NCI-H748 treated with DMSO at 0.1 percent for 48 hours (cell line): ENCODE measurements at regions not wholly inside any gene's neighbourhood (a gene's known extent, or its start where the extent isn't known, plus 50 kb on each side); places are given as distances from the start of the nearest gene placed in this dataset.

Experiments
- DNase-seq: peaks from one replicate; lab custom pipeline; 2025; lab: John Stamatoyannopoulos, UW

GRCh38 chr1:221069986-221070385 lies 190.7 kb downstream of the HLX start:
- no peak for DNase-seq

DNA sequence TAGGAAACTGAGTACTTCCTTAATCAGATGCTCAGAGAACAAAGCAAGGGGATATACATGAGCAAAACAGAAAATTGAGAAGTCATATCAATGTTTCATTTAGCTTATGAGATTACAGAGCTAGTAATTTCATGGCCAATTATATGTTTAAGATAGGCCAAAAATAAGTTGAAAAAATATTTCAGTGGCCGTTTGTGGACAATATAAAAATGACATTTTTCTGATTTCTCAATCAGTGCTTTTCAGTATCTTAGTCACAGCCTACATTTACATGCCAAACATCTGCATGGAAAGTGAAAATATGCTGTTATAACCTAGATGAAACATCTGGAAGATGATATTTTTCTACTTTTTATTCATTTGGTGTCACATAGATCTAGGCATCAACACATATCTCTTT lies 192.5 kb downstream of the HLX start:
- DNase-seq, result no peak

DNA sequence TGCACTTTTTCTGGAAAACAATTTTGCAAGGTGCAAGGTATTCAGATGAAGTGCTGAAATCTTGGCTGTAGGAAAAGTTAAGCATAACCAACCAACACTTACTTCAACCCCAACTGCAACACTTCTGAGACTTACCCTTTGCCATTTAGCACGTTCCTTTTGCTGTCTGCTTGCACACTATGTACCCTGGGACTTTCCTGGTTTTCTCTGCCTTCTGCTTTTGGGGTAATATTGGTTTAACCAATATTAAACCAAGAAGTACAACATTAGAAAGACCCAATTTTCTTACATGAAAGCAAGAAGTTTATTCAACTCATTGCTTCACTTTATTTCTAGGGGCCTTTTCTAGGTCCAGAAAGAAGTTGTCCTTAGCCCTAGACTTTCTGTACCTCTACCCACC lies 193.0 kb downstream of the HLX start:
- DNase-seq, result no peak

DNA sequence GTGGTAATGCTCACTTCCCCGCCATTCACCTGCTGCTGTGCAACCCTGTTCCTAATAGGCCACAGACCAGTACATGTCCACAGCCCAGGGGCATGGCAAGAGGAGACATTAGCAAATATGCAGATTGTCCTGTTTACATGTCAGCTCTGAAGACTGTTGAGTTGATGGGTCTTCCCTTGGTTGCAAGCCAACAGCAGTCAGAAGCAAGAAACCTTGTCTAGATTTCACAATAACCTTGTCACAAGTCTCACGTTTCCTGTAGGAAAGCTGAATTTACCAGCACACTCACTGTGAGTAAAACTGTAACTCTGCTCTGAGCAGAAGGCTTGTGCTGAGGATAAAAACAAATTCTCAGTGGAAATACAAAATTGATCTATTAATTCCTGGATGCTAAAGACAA lies 195.1 kb downstream of the HLX start:
- no peak for DNase-seq

DNA sequence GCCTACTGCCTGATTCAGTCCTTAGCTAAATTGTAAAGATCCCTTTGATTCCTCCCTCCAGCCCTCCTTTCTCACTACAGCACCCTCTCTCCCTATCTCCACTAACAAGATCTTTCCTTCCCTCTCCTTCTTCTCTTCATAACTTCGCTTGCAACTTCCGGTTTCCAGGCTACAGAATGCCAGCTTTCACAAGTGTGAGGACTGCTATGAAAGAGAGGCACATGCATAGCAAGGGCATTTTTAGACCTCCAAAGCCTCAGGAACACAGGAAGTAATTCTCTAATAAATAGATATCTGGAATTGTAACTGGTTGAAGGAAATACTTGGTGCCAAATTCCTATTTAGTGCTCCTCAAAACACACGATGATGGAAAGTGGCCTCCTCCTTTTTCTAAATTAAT lies 196.7 kb downstream of the HLX start:
- no peak for DNase-seq

DNA sequence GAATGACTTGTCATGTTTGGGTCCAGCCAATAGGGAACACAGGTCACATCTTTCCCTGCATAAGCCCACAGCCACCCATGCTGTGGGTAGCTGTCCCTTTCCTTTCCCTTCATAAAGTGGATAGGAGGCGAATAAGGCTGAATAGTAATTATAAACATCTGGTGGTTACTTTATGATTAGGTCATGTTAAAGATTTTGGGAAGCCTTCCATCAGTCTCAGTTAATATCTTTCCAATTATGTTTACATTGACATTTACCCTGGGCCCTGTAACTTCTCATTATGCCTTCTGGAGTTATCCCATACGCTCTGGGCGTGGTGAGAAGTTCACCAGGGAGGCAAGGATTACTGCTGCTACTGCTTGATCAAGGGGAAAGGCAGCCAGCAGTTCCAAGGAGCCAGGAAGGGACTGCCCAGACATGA lies 197.2 kb downstream of the HLX start:
- no peak for DNase-seq

GRCh38 chr1:221078260-221078965 lies 199.2 kb downstream of the HLX start:
- DNase-seq, result no peak

- no peak for DNase-seq
Measured at GRCh38 chr1:221083902-221084301, 204.7 kb downstream of the HLX start.

DNA sequence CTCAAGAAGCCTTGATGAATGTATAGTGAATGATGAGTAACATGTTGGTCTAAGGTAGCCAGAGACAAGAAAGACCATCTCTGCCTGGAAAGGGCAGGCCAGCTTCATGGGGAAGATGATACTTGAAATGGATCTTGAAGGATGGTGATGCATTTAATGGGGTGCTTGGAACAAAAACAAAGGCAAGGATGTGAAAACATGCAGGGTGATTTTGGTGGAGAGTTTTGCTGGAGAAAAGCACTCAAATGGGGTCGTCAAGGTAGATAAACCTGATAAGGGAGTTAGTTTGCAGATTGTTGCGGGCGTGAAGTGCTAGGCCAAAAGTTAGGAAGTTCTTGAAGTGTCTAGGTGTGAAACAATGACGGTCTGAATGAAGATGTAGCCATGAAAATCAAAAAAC lies 205.4 kb downstream of the HLX start:
- no peak for DNase-seq

- DNase-seq, result no peak
Measured at GRCh38 chr1:221085701-221086375, 206.6 kb downstream of the HLX start.

- DNase-seq, result no peak
Measured at GRCh38 chr1:221087919-221088318, 208.7 kb downstream of the HLX start.

- no peak for DNase-seq
Measured at GRCh38 chr1:221089273-221089672, 210.0 kb downstream of the HLX start.

DNA sequence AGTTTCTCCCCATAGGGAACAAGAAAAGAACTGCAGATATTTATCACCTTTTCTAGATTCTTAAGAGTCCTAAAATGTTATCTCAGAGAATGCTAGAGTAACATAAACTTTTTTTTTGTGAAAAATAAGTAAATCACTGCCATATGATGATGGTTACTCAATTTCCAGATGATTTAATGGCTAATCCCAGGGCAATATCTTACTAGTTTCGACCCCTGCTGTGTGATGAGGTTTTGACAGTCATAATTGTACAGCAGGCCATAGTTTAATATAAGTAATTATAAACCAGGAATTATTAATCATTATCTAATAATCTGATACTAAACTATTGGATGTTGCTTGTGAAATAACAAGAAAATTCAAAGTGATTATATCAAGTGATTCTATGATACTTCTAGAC lies 210.6 kb downstream of the HLX start:
- no peak for DNase-seq

- no peak for DNase-seq
Measured at GRCh38 chr1:221093903-221094791, 214.9 kb downstream of the HLX start.

DNA sequence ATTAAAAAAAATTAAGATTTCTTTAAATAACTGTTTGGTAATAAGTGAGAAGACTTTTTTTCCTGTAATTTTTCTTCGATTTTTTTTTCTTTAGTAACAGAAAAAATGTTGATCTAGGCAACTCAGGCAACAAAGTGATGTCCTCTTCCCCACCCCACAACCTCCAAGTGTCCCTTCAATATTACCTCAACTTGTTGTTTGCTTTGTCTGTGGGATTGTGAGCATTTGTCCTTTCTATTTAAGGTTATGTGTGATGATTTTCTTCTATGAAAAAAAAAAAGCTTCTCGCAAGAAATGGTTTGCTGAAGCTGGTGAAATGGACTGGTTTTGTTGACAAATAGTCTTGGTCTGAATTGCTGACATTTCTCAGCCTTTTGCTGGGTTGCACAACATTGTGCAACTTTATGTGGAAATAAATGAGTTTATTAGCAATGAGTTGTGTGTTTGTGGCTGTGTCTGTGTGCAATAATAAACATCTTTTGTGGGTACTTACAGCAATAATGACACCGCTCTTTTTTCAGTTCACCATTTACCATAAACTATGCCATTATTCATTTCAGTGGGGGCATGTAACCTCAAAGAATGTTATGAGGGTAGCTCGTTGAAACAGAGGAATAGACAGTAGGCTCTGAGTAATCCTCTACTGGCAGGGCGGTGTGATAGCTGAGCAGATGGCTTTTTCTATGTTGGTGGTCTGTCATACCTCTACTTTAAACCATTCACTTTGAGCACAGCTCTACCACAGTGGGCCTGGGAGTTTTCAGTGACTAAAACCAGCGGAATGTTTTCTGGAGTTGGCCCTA lies 218.4 kb downstream of the HLX start:
- DNase-seq, result no peak

- no peak for DNase-seq
Measured at GRCh38 chr1:221098471-221099405, 219.5 kb downstream of the HLX start.

GRCh38 chr1:221099747-221100595 lies 220.7 kb downstream of the HLX start:
- DNase-seq, result no peak

- no peak for DNase-seq
Measured at GRCh38 chr1:221100611-221101010, 221.4 kb downstream of the HLX start.

- DNase-seq, result no peak
Measured at GRCh38 chr1:221101807-221102605, 222.8 kb downstream of the HLX start.
